ENCODE measurements at regions not wholly inside any gene's neighbourhood (a gene's known extent, or its start where the extent isn't known, plus 50 kb on each side); places are given as distances from the start of the nearest gene placed in this dataset.

- TF ChIP-seq ZFX (IDR thresholded peaks at IDR 0.05) (no peak), FOSL1 (IDR thresholded peaks at IDR 0.05; ENCODE audit: low read depth) (no peak)
These were observed 332.7 kb downstream of the FGFR2 start (continued) for GRCh38 chr10:121265360-121266123.

- ATAC-seq (no peak), DNase-seq (ENCODE audit: low read depth, low spot score) (no peak)
- no peak for TF ChIP-seq ZNF274 (IDR thresholded peaks at IDR 0.05; ENCODE audit: low read depth, low read length)
- no peak for TF ChIP-seq MAX (IDR thresholded peaks at IDR 0.05)
- Histone ChIP-seq H3K27me3 (ENCODE audit: insufficient read depth, low read length) (peaks cover 3% of the 10 kb centered on the region; the same call in 1 of the 2 replicates), H2AFZ (ENCODE audit: low read depth, low read length, poor library complexity, severe bottlenecking) (no peak overlapping the region), H3K9ac (ENCODE audit: low read length) (no peak overlapping the region), H3K4me2 (ENCODE audit: low read length) (no peak overlapping the region), H3K27ac (ENCODE audit: low read depth, low read length) (no peak overlapping the region), H3K79me2 (ENCODE audit: insufficient read depth, low read length) (no peaks in the 10 kb centered on the region), H4K20me1 (ENCODE audit: insufficient read depth) (no peaks in the 10 kb centered on the region), H3K4me3 (replicated peaks in 1 of 2; ENCODE audit: low read depth in 1 of 2, low read length in 2 of 2) (no peak overlapping the region), H3K9me2 (ENCODE audit: insufficient read depth) (no peaks in the 10 kb centered on the region), H3K4me1 (ENCODE audit: control insufficient read depth in 1 of 2, insufficient read depth in 2 of 2, low read length in 2 of 2) (no peaks in the 10 kb centered on the region), H3K9me3 (ENCODE audit: control insufficient read depth in 1 of 2, insufficient read depth in 1 of 2, low read depth in 1 of 2, low read length in 2 of 2) (no peaks in the 10 kb centered on the region), H3K36me3 (ENCODE audit: control insufficient read depth in 1 of 2, insufficient read depth in 2 of 2, low read length in 2 of 2) (no peaks in the 10 kb centered on the region)
- intact Hi-C loops (cut with micrococcal nuclease), result no loop called here
- BruUV-seq (replicated peaks), result no TSS peak
- CTCF ChIA-PET, result no interaction called here
- POLR2A ChIA-PET, result no interaction called here
- RAD21 ChIA-PET (ENCODE audit: low non-redundant PET in 1 of 2, low total read pairs in 2 of 2, uncharacterized antibody in 2 of 2, unreplicated experiment in 2 of 2), result no interaction called here
These were observed 331.9 kb downstream of the FGFR2 start for GRCh38 chr10:121266370-121266769.

GRCh38 chr10:121267236-121268003 is 330.8 kb downstream of the FGFR2 start:
- ChIA-PET POLR2A (no interaction called here), CTCF (no interaction called here), RAD21 (ENCODE audit: low non-redundant PET in 1 of 2, low total read pairs in 2 of 2, uncharacterized antibody in 2 of 2, unreplicated experiment in 2 of 2) (no interaction called here)
- Histone ChIP-seq H3K4me3 (replicated peaks in 1 of 2; ENCODE audit: low read depth in 1 of 2, low read length in 2 of 2) (no peak overlapping the region), H3K9me2 (ENCODE audit: insufficient read depth) (no peaks in the 10 kb centered on the region), H3K27ac (ENCODE audit: low read depth, low read length) (no peak overlapping the region), H3K79me2 (ENCODE audit: insufficient read depth, low read length) (no peaks in the 10 kb centered on the region), H3K27me3 (ENCODE audit: insufficient read depth, low read length) (peaks cover 9% of the 10 kb centered on the region; the same call in 1 of the 2 replicates), H4K20me1 (ENCODE audit: insufficient read depth) (no peaks in the 10 kb centered on the region), H3K4me1 (ENCODE audit: control insufficient read depth in 1 of 2, insufficient read depth in 2 of 2, low read length in 2 of 2) (no peaks in the 10 kb centered on the region), H3K9me3 (ENCODE audit: control insufficient read depth in 1 of 2, insufficient read depth in 1 of 2, low read depth in 1 of 2, low read length in 2 of 2) (no peaks in the 10 kb centered on the region), H3K4me2 (ENCODE audit: low read length) (no peak overlapping the region), H3K36me3 (ENCODE audit: control insufficient read depth in 1 of 2, insufficient read depth in 2 of 2, low read length in 2 of 2) (no peaks in the 10 kb centered on the region), H3K9ac (ENCODE audit: low read length) (no peak overlapping the region), H2AFZ (ENCODE audit: low read depth, low read length, poor library complexity, severe bottlenecking) (no peak overlapping the region)
- ATAC-seq (peak; percentile 53; the same call in 1 of the 2 replicates), DNase-seq (ENCODE audit: low read depth, low spot score) (no peak)
- intact Hi-C loops (cut with micrococcal nuclease), result no loop called here
- BruUV-seq (replicated peaks), result no TSS peak
- TF ChIP-seq POLR2AphosphoS5 (IDR thresholded peaks at IDR 0.05; ENCODE audit: low read depth, low read length) (no peak), EZH2 (IDR thresholded peaks at IDR 0.05) (no peak), ATF3 (IDR thresholded peaks at IDR 0.05) (no peak), EZH2phosphoT487 (IDR thresholded peaks at IDR 0.05; ENCODE audit: borderline replicate concordance) (no peak), ZNF274 (IDR thresholded peaks at IDR 0.05; ENCODE audit: low read depth, low read length) (no peak), YY1 (IDR thresholded peaks at IDR 0.05; ENCODE audit: extremely low read depth, insufficient replicate concordance, low read depth, low read length) (no peak), SIN3A (IDR thresholded peaks at IDR 0.05; ENCODE audit: low read depth) (no peak), TCF7L2 (IDR thresholded peaks at IDR 0.05; ENCODE audit: borderline replicate concordance, extremely low read depth, insufficient read depth, insufficient read length) (no peak), CEBPB (IDR thresholded peaks at IDR 0.05; ENCODE audit: low read depth) (no peak), FOSL1 (IDR thresholded peaks at IDR 0.05; ENCODE audit: low read depth) (no peak), ZFX (IDR thresholded peaks at IDR 0.05) (no peak), MAX (IDR thresholded peaks at IDR 0.05) (no peak), POLR2A (IDR thresholded peaks at IDR 0.05; ENCODE audit: borderline replicate concordance, extremely low read depth, insufficient read depth, insufficient read length) (no peak), SP1 (IDR thresholded peaks at IDR 0.05; ENCODE audit: low read depth) (no peak)
